ENCODE measurements at regions not wholly inside any gene's neighbourhood (a gene's known extent, or its start where the extent isn't known, plus 50 kb on each side); places are given as distances from the start of the nearest gene placed in this dataset.

DNA sequence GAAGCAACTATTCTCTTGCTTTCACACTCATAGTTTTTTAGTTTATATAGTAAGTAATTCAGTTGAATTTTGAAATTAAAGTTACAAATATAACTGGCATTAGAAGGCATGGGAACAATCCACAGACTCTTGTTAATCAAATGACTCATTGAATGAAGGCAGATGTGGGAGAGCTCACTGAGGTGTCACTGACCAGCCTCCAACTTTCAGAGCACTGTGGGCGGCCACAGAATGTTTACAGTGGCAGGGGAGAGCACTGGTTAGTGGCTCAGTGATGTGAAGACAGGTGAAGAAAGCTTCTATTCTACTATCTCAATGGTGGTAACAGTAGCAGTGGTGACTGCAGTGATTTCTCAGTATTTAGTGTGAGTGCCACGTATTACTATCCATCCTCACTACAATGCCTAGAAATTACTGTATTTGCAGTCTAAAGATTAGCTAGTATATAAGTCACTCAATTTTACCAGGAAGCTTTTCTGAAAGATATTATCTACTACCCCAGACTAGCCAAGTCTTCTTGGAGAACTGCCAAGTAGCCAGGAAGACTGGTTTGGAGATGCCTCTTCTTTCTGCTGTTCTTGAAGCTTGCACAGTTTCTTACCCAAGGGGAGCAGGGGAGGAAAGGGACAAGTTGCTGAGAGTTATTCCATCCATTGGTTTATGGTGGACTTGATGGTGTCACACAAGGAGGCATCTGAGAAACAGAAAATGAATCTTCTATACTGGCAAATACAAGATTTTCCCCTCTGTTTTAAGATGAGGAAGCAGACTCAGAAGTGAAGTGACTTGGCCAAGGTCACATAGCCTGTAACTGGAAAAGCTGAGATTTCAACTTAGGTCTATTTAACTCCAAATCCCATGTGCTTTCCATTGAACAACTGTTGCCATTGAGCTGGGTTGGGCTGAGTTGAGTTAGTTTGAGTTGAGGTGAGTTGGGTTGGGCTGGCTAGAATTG, 231.2 kb downstream of the ANKRD60 start:
- no peak for DNase-seq (ENCODE audit: extremely low spot score)
- ChIA-PET POLR2A (no interaction called here), CTCF (interaction anchor here (0.9 to 1.7 kb wide), 2 partner anchors 71 to 127 kb away, joined by 3 to 4 read pairs; no protein-coding TSS in a partner anchor)
- TF ChIP-seq, protein P1, sequence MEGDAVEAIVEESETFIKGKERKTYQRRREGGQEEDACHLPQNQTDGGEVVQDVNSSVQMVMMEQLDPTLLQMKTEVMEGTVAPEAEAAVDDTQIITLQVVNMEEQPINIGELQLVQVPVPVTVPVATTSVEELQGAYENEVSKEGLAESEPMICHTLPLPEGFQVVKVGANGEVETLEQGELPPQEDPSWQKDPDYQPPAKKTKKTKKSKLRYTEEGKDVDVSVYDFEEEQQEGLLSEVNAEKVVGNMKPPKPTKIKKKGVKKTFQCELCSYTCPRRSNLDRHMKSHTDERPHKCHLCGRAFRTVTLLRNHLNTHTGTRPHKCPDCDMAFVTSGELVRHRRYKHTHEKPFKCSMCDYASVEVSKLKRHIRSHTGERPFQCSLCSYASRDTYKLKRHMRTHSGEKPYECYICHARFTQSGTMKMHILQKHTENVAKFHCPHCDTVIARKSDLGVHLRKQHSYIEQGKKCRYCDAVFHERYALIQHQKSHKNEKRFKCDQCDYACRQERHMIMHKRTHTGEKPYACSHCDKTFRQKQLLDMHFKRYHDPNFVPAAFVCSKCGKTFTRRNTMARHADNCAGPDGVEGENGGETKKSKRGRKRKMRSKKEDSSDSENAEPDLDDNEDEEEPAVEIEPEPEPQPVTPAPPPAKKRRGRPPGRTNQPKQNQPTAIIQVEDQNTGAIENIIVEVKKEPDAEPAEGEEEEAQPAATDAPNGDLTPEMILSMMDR (IDR thresholded peaks at IDR 0.05; ENCODE audit: control extremely low read depth, extremely low read depth, low read depth, missing control alignments) = no peak

DNA sequence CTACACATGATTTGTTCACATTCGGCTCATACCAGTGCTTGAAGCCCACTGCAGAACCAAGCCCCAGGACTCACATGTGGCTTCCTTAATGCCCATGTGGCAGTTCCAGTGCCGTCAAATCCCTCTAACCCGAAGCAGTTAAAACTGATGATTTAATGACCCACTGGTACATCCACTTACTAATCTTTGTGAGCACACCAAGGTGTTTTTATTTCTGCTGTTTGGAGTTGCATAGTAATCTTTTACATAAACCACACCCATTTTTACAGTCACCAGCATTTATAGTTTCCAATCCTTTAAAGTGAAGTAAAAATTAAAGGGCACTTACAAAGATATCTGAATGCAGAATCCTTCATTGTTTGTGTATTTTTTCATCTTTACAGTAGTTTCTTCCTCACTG, 232.0 kb downstream of the ANKRD60 start:
- TF ChIP-seq, protein P1 (IDR thresholded peaks at IDR 0.05; ENCODE audit: control extremely low read depth, extremely low read depth, low read depth, missing control alignments) = no peak
- ChIA-PET CTCF (no interaction called here), POLR2A (no interaction called here)
- no peak for DNase-seq (ENCODE audit: extremely low spot score)

DNA sequence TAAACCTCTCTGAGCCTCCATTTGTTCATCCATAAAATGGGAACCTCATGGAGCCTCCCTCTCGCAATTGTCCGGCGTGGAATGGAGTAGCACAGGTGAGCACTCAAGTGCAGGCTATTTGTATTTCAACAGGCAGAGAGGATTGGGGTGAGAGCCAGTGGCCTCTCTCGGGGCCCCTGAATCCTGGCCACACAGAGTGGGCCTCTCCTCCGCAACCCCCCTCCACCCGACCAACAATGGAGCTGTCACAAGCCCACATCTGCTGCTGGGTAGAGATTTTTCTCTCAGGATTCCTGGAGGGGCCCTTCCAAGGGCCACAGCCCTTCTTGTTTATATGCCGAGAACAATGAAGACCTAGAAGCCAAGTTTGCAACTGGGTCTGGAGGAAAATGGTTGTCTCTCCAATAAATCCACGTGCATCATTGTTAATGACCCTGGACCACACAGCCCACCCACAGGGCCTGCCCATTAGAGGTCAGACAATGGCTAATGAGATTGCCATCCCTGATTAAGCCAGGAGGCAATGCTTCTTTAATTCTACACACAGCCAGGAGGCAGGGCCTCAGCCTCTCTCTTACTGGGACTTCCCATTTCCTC, 233.0 kb downstream of the ANKRD60 start:
- POLR2A ChIA-PET = no interaction called here
- TF ChIP-seq, protein P1 (IDR thresholded peaks at IDR 0.05; ENCODE audit: control extremely low read depth, extremely low read depth, low read depth, missing control alignments) = no peak
- DNase-seq (ENCODE audit: extremely low spot score) = no peak
- CTCF ChIA-PET = no interaction called here

DNA sequence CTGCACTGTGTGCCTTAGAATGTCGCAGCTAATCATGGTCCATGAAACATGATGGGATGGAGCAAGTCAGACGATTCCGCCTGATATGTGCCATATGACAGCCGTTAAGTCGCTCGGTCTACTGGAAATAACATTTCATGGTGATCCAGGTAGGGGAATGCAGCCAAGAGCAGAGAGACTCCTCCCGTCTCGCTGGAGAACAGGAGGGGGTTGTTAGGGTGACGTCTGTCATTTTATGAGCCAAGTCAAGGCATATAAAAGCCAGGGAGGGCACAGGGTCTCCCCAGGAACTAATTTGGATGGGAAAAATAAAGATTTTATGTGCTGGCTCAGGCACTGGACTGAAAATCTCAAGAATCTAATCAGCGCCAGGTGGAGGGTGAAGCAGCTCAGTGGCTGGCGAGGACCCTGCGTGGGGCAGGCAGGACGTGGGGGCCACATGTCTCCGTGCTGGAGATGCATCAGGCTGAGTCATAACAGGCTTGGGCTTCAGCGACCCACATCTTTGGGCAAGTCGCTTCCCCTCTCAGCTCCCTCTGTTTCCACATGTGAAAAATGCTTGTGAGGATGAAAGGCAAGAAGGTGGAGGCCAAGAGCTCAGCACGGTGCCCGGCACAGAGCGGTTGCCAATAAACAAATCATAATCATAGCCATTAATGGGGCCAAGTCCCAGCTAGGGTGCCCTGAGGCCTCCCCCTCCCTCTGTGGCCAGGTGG, 234.6 kb downstream of the ANKRD60 start:
- DNase-seq (ENCODE audit: extremely low spot score) = no peak
- TF ChIP-seq, protein P1 (IDR thresholded peaks at IDR 0.05; ENCODE audit: control extremely low read depth, extremely low read depth, low read depth, missing control alignments) = no peak
- POLR2A ChIA-PET = no interaction called here
- CTCF ChIA-PET = no interaction called here

DNA sequence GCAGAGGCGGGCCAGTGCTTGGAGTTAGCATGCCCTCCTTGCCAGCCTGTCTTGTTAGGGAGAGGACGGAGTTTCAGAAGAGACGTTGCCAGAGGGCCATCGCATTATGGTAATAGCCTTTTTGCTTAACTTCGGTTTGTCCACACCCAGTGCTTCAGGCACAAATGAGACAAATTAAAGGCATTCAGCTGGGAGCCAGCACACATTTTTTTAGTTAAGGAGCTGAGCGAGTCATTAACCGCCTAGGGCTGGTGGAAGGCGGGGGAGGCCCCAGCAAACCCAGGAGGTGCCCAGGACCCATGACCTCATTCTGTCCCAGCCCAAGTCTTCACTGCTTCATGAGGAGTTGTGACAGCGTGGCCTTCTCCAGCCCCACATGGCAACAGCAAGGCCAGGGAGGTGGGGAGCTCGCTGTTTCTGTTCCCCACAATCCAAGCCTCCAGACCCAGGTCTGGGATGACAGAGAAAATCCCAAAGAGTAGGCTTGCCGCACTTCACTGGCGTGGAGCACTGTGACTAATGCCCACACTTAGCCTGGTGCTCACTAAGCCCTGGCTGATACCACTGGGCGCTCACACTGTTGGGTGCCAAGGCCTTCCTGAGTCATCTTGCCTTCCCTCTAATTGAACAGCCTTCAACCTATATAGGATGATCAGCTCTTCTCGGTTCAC, 237.1 kb downstream of the ANKRD60 start:
- TF ChIP-seq, protein P1 (IDR thresholded peaks at IDR 0.05; ENCODE audit: control extremely low read depth, extremely low read depth, low read depth, missing control alignments) = no peak
- CTCF ChIA-PET = no interaction called here
- POLR2A ChIA-PET = no interaction called here
- no peak for DNase-seq (ENCODE audit: extremely low spot score)

Measured in GM10248 (cell line).